GM13976 (cell line): ENCODE measurements at regions not wholly inside any gene's neighbourhood (a gene's known extent, or its start where the extent isn't known, plus 50 kb on each side); places are given as distances from the start of the nearest gene placed in this dataset.
"Not testable (repeated sequence)": the region's sequence is repeated elsewhere in the genome, so short reads cannot be mapped to it uniquely, and the experiment has no call there.

Source experiments
- DNase-seq: peaks from one replicate; pipeline ENCODE4 v3.0.0; 2012; ENCODE audit warnings: low spot score
- CTCF ChIP-seq: IDR thresholded peaks from 2 replicates; pipeline ENCODE4 v1.5.1; 2012; ENCODE audit warnings: borderline replicate concordance, mild to moderate bottlenecking; ENCODE audit not compliant: insufficient read depth; ENCODE audit errors: extremely low read depth, missing control alignments, control extremely low read depth
- in situ Hi-C: fragments of 300-500 bp; cut with MboI; formaldehyde crosslinking; loops from one replicate; pipeline ENCODE4 v1.12.0; 2022; ENCODE audit warnings: low sequenced_read_pairs, mixed read lengths, inconsistent platforms; ENCODE audit not compliant: unreplicated experiment

GRCh38 chr7:112573302-112574039, 92.7 kb downstream of the LSMEM1 start:
- no peak for TF ChIP-seq CTCF
- in situ Hi-C loops: loop anchor here (25.0 kb wide), 1 partner anchor 314 kb away; no protein-coding TSS in a partner anchor
- DNase-seq: no peak

GRCh38 chr7:112575864-112576263, 95.1 kb downstream of the LSMEM1 start:
- TF ChIP-seq CTCF: no peak
- no peak for DNase-seq
- in situ Hi-C loops: no loop called here

GRCh38 chr7:112579388-112579787, 98.6 kb downstream of the LSMEM1 start:
- in situ Hi-C loops: no loop called here
- DNase-seq: no peak
- no peak for TF ChIP-seq CTCF

- DNase-seq: no peak
- in situ Hi-C loops: no loop called here
- no peak for TF ChIP-seq CTCF
These were observed 100.1 kb downstream of the LSMEM1 start for GRCh38 chr7:112580717-112581435.

GRCh38 chr7:112581529-112581928, 100.7 kb downstream of the LSMEM1 start:
- DNase-seq: no peak
- TF ChIP-seq CTCF: no peak
- in situ Hi-C loops: no loop called here

GRCh38 chr7:112584290-112584689, 103.5 kb downstream of the LSMEM1 start:
- no peak for DNase-seq
- in situ Hi-C loops: no loop called here
- no peak for TF ChIP-seq CTCF

GRCh38 chr7:112587504-112587903, 106.7 kb downstream of the LSMEM1 start:
- DNase-seq: no peak
- in situ Hi-C loops: no loop called here
- no peak for TF ChIP-seq CTCF

GRCh38 chr7:112592565-112593263, 111.9 kb downstream of the LSMEM1 start:
- DNase-seq: not testable (repeated sequence)

More at GRCh38 chr7:112592565-112593263, 111.9 kb downstream of the LSMEM1 start:
- in situ Hi-C loops: not testable (repeated sequence)
